Loucy (cell line): ENCODE measurements at regions not wholly inside any gene's neighbourhood (a gene's known extent, or its start where the extent isn't known, plus 50 kb on each side); places are given as distances from the start of the nearest gene placed in this dataset.
"Not testable (repeated sequence)": the region's sequence is repeated elsewhere in the genome, so short reads cannot be mapped to it uniquely, and the experiment has no call there.

Experiments
- EZH2phosphoT487 ChIP-seq: fragments of 200-600 bp; IDR thresholded peaks from 2 replicates; pipeline ENCODE4 v1.6.1; 2018; ENCODE audit warnings: antibody characterized with exemption, mild to moderate bottlenecking, moderate library complexity, borderline replicate concordance
- TF ChIP-seq, protein P1 (sequence below): fragments of 200-600 bp; sonication (generic); conservative IDR thresholded peaks from 2 replicates; pipeline ENCODE4 v1.5.1; 2014; ENCODE audit warnings: mild to moderate bottlenecking, antibody characterized with exemption, low read length

DNA sequence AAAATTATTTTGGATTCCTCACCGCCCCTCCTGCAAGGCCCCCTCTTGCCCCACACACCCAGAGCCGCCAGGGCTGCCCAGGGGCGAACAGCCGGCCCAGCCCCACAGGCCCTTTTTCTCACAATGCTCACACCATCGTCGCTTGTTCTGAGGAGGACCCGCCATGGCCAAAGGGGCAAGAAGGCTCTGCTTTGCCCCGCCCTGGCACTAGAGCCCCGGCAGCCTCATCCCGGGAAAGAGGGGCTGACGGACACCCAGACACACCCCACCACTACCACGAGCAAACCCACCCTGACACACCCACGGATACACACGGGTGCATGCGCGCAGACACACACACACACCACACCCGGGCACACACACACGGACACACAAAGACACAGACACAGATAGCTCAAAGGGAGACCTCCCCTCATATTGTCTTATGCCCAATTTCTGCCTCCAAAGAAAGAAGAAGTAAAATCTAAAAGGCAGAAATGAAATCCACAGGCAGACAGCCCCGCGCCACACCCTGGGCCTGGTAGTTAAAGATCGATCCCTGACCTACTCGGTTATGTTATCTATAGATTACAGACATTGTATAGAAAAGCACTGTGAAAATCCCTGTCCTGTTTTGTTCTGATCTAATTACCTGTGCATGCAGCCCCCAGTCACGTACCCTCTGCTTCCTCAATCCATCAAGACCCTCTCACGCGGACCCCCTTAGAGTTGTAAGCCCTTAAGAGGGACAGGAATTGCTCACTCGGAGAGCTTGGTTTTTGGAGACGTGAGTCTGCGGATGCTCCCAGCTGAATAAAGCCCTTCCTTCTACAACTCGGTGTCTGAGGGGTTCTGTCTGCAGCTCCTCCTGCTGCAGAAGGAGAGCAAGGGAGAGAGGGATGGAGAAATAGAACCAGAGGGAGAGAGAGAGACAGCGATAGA lies 1610.9 kb downstream of the SPATA31A7 start:
- TF ChIP-seq, protein P1, sequence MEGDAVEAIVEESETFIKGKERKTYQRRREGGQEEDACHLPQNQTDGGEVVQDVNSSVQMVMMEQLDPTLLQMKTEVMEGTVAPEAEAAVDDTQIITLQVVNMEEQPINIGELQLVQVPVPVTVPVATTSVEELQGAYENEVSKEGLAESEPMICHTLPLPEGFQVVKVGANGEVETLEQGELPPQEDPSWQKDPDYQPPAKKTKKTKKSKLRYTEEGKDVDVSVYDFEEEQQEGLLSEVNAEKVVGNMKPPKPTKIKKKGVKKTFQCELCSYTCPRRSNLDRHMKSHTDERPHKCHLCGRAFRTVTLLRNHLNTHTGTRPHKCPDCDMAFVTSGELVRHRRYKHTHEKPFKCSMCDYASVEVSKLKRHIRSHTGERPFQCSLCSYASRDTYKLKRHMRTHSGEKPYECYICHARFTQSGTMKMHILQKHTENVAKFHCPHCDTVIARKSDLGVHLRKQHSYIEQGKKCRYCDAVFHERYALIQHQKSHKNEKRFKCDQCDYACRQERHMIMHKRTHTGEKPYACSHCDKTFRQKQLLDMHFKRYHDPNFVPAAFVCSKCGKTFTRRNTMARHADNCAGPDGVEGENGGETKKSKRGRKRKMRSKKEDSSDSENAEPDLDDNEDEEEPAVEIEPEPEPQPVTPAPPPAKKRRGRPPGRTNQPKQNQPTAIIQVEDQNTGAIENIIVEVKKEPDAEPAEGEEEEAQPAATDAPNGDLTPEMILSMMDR, result not testable (repeated sequence)
- not testable (repeated sequence) for TF ChIP-seq EZH2phosphoT487
